Neuronal stem cell (in vitro differentiated cells): ENCODE measurements at regions not wholly inside any gene's neighbourhood (a gene's known extent, or its start where the extent isn't known, plus 50 kb on each side); places are given as distances from the start of the nearest gene placed in this dataset.
"Not testable (repeated sequence)": the region's sequence is repeated elsewhere in the genome, so short reads cannot be mapped to it uniquely, and the experiment has no call there.

ENCODE experiments used
- DNase-seq: peaks from one replicate; pipeline ENCODE4 v3.0.0-alpha.2; 2013; ENCODE audit warnings: low spot score
- H2AFZ ChIP-seq: one replicate; pipeline ENCODE4 v1.6.1; 2013; ENCODE audit warnings: mild to moderate bottlenecking, low read length, inconsistent platforms
- H2AK5ac ChIP-seq: 2 replicates; pipeline ENCODE4 v1.6.1; 2013; ENCODE audit warnings: low read depth, mild to moderate bottlenecking, inconsistent platforms, low read length, moderate library complexity, mixed read lengths
- H2BK120ac ChIP-seq: 2 replicates; pipeline ENCODE4 v1.6.1; 2013; ENCODE audit warnings: low read depth, mild to moderate bottlenecking, inconsistent platforms, low read length, moderate library complexity, mixed read lengths
- H2BK12ac ChIP-seq: one replicate; pipeline ENCODE4 v1.6.1; 2013; ENCODE audit warnings: low read length, inconsistent platforms
- H2BK15ac ChIP-seq: 2 replicates; pipeline ENCODE4 v1.6.1; 2013; ENCODE audit warnings: mild to moderate bottlenecking, low read length, inconsistent platforms, mixed read lengths
- H2BK5ac ChIP-seq: one replicate; pipeline ENCODE4 v1.6.1; 2013; ENCODE audit warnings: inconsistent platforms, mild to moderate bottlenecking, low read length, moderate library complexity
- H3K14ac ChIP-seq: one replicate; pipeline ENCODE4 v1.6.1; 2013; ENCODE audit warnings: low read length, inconsistent platforms
- H3K18ac ChIP-seq: 2 replicates; pipeline ENCODE4 v1.6.1; 2013; ENCODE audit warnings: low read length, inconsistent platforms
- H3K23ac ChIP-seq: 2 replicates; pipeline ENCODE4 v1.6.1; 2013; ENCODE audit warnings: low read depth, mild to moderate bottlenecking, mixed read lengths, low read length, inconsistent platforms; ENCODE audit not compliant: poor library complexity
- H3K27ac ChIP-seq: replicated peaks from 3 replicates; pipeline ENCODE4 v1.5.1; 2013; ENCODE audit warnings: low read length, inconsistent platforms
- H3K27me3 ChIP-seq, 3 experiments: 2 replicates each; pipeline ENCODE4 v1.6.1; 2013; ENCODE audit warnings: low read length in 3 of 3, mild to moderate bottlenecking in 2 of 3, inconsistent platforms in 1 of 3, low read depth in 1 of 3, mixed read lengths in 1 of 3, moderate library complexity in 1 of 3; ENCODE audit not compliant: control insufficient read depth in 3 of 3, insufficient read depth in 3 of 3
- H3K36me3 ChIP-seq, 2 donors: replicated peaks in 1 of 2; 2 replicates each; pipeline ENCODE4 v1.6.1; 2013; ENCODE audit warnings: low read length in 2 of 2; ENCODE audit not compliant: control insufficient read depth in 2 of 2, insufficient read depth in 2 of 2
- H3K4ac ChIP-seq: 2 replicates; pipeline ENCODE4 v1.6.1; 2013; ENCODE audit warnings: inconsistent platforms, mild to moderate bottlenecking, low read length, moderate library complexity
- H3K4me1 ChIP-seq, 2 donors: 1 replicate in 1 of 2; 2 replicates in 1 of 2; pipeline ENCODE4 v1.6.1; 2013; ENCODE audit warnings: low read length in 2 of 2, low read depth in 1 of 2; ENCODE audit not compliant: control insufficient read depth in 2 of 2, insufficient read depth in 1 of 2
- H3K4me2 ChIP-seq: one replicate; pipeline ENCODE4 v1.6.1; 2013; ENCODE audit warnings: mild to moderate bottlenecking, low read length, inconsistent platforms; ENCODE audit not compliant: insufficient read depth, poor library complexity, severe bottlenecking
- H3K4me3 ChIP-seq, 2 donors: 2 replicates each; pipeline ENCODE4 v1.5.1; 2013; ENCODE audit warnings: low read length in 2 of 2, mild to moderate bottlenecking in 2 of 2, inconsistent platforms in 1 of 2, moderate library complexity in 1 of 2
- H3K79me1 ChIP-seq: one replicate; pipeline ENCODE4 v1.6.1; 2013; ENCODE audit warnings: low read depth, mild to moderate bottlenecking, inconsistent platforms, low read length, moderate library complexity
- H3K9ac ChIP-seq: one replicate; pipeline ENCODE4 v1.6.1; 2013; ENCODE audit warnings: mild to moderate bottlenecking, low read depth, low read length, inconsistent platforms; ENCODE audit not compliant: poor library complexity
- H3K9me3 ChIP-seq, 2 donors: replicated peaks in 1 of 2; 2 replicates each; pipeline versions ENCODE3 to v1.6.1; 2013; ENCODE audit warnings: low read length in 2 of 2, mild to moderate bottlenecking in 2 of 2, inconsistent platforms in 1 of 2, low read depth in 1 of 2, mixed read lengths in 1 of 2, moderate library complexity in 1 of 2; ENCODE audit not compliant: control insufficient read depth in 2 of 2, insufficient read depth in 1 of 2
- H4K8ac ChIP-seq: one replicate; pipeline ENCODE4 v1.6.1; 2013; ENCODE audit warnings: low read depth, mild to moderate bottlenecking, inconsistent platforms, low read length, moderate library complexity
- H4K91ac ChIP-seq: one replicate; pipeline ENCODE4 v1.6.1; 2013; ENCODE audit warnings: low read length, low read depth, mild to moderate bottlenecking, inconsistent platforms; ENCODE audit not compliant: poor library complexity
- WGBS, 2 donors: extraction: QIAGEN DNeasy Blood & Tissue Kit; methylation state at CpG; one replicate each; pipeline ENCODE4 v1.1.7; 2013; ENCODE audit warnings: missing lambda C conversion rate in 2 of 2, mixed read lengths in 1 of 2; ENCODE audit not compliant: insufficient read length in 2 of 2, insufficient replicate concordance in 1 of 2; ENCODE audit errors: extremely low coverage in 2 of 2; 5-methylcytosine and 5-hydroxymethylcytosine counted together

GRCh38 chrX:76922100-76922499 is 494.6 kb downstream of the MAGEE1 start:
- no CpG with 5 or more reads among the region's 2 CpGs for WGBS, 2 donors
- no peak for DNase-seq
- no peaks in the 10 kb centered on the region for H3K4me1 ChIP-seq
- H2AK5ac ChIP-seq, result no peak overlapping the region
- H3K23ac ChIP-seq, result no peak overlapping the region
- H2AFZ ChIP-seq, result no peak overlapping the region
- no peak overlapping the region for H3K14ac ChIP-seq
- no peak overlapping the region for H3K27ac ChIP-seq
- no peak overlapping the region for H2BK5ac ChIP-seq
- no peaks in the 10 kb centered on the region for H3K36me3 ChIP-seq
- H3K4me3 ChIP-seq, result no peak overlapping the region
- H3K79me1 ChIP-seq, result no peaks in the 10 kb centered on the region
- H3K9me3 ChIP-seq, result no peaks in the 10 kb centered on the region
- no peak overlapping the region for H2BK15ac ChIP-seq
- no peak overlapping the region for H3K4me2 ChIP-seq
- no peak overlapping the region for H4K91ac ChIP-seq
- H2BK12ac ChIP-seq, result no peak overlapping the region
- H3K4ac ChIP-seq, result no peak overlapping the region
- no peak overlapping the region for H3K9ac ChIP-seq
- no peak overlapping the region for H3K18ac ChIP-seq
- H4K8ac ChIP-seq, result no peak overlapping the region
- no peak overlapping the region for H2BK120ac ChIP-seq
- H3K27me3 ChIP-seq, result no peaks in the 10 kb centered on the region

GRCh38 chrX:76924616-76925015 is 497.1 kb downstream of the MAGEE1 start:
- no CpG with 5 or more reads among the region's 7 CpGs for WGBS, 2 donors
- H3K4ac ChIP-seq, H2BK120ac ChIP-seq, H4K8ac ChIP-seq, H2BK5ac ChIP-seq, H3K27ac ChIP-seq, H3K4me3 ChIP-seq, H2AFZ ChIP-seq, H4K91ac ChIP-seq, DNase-seq, H2BK12ac ChIP-seq, H3K4me2 ChIP-seq, H3K79me1 ChIP-seq, H3K9me3 ChIP-seq, H3K4me1 ChIP-seq, H3K18ac ChIP-seq, H2AK5ac ChIP-seq, H3K9ac ChIP-seq, H3K27me3 ChIP-seq, H2BK15ac ChIP-seq, H3K23ac ChIP-seq, H3K36me3 ChIP-seq, H3K14ac ChIP-seq: not testable (repeated sequence)

DNA sequence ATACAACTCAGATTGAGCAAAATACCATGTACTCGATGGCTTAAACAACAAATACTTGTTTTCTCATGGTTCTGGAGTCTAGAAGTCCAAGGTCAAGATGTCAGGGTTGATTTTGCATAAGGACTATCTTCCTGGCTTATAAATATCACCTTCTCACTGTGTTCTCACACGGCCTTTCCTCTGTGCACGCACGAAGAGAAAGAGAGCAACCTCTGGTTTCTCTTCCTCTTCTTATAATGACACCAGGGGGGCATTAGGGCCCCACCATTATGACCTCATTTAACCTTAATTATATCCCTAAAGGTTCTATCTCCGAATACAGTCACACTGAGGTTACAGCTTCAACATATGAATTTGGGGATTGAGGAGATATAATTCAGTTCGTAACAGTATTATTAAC is 504.0 kb downstream of the MAGEE1 start:
- no CpG with 5 or more reads among the region's 6 CpGs for WGBS, 2 donors
- Histone ChIP-seq H3K27ac (no peak overlapping the region), H2BK5ac (no peak overlapping the region), H3K27me3 (no peaks in the 10 kb centered on the region), H3K18ac (no peak overlapping the region), H3K36me3 (no peaks in the 10 kb centered on the region), H4K8ac (no peak overlapping the region), H4K91ac (no peak overlapping the region), H3K4ac (no peak overlapping the region), H2AK5ac (no peak overlapping the region), H2BK15ac (no peak overlapping the region), H3K23ac (no peak overlapping the region), H3K4me3 (no peak overlapping the region), H2AFZ (no peak overlapping the region), H3K9ac (no peak overlapping the region), H3K4me2 (no peak overlapping the region), H3K79me1 (no peaks in the 10 kb centered on the region), H3K14ac (no peak overlapping the region), H3K9me3 (no peaks in the 10 kb centered on the region), H3K4me1 (no peaks in the 10 kb centered on the region), H2BK120ac (no peak overlapping the region), H2BK12ac (no peak overlapping the region)
- no peak for DNase-seq

- Histone ChIP-seq H3K9ac (no peak overlapping the region), H4K91ac (no peak overlapping the region), H2BK15ac (no peak overlapping the region), H3K18ac (no peak overlapping the region), H3K4me1 (no peaks in the 10 kb centered on the region), H3K4ac (no peak overlapping the region), H4K8ac (no peak overlapping the region), H3K79me1 (no peaks in the 10 kb centered on the region), H2AK5ac (no peak overlapping the region), H3K27ac (no peak overlapping the region), H3K9me3 (peaks cover 9 to 14% of the 10 kb centered on the region in 2 donors), H3K14ac (no peak overlapping the region), H3K23ac (no peak overlapping the region), H2BK12ac (no peak overlapping the region), H2BK5ac (no peak overlapping the region), H3K36me3 (peaks cover 0 to 2% of the 10 kb centered on the region in 2 donors), H3K4me3 (peak overlapping the region in 1 of 2 donors; percentile 28), H2AFZ (no peak overlapping the region), H3K4me2 (no peak overlapping the region), H2BK120ac (no peak overlapping the region), H3K27me3 (no peaks in the 10 kb centered on the region)
- WGBS, 2 donors, result no CpG with 5 or more reads among the region's 1 CpG
- no peak for DNase-seq
Observed at GRCh38 chrX:76957485-76957884, 489.7 kb upstream of the FGF16 start.
